ENCODE measurements at regions not wholly inside any gene's neighbourhood (a gene's known extent, or its start where the extent isn't known, plus 50 kb on each side); places are given as distances from the start of the nearest gene placed in this dataset.

DNA sequence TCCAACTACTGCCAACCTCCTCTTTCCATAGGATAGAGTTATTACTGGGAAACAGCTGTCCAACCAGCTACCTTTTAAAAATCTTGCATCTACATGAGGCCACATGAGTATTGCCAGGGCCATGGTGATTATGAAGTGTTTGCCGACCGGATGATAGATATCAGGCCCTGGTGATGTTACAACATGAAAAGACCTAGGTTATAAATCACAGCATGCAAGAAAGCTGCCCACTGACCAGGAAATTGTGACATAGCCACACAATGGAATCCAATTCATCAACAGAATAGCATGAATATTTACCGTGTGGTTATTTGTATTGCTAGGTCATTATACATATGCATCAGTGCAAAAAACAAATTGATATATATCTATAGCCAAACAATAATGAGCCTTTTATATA lies 517.0 kb downstream of the INHBA start:
- TF ChIP-seq CTCF (IDR thresholded peaks at IDR 0.05) (no peak), EZH2 (IDR thresholded peaks at IDR 0.05; ENCODE audit: borderline replicate concordance, insufficient read depth, low read depth, low read length, poor library complexity, severe bottlenecking) (no peak)
